GM18858 (cell line): ENCODE measurements at regions not wholly inside any gene's neighbourhood (a gene's known extent, or its start where the extent isn't known, plus 50 kb on each side); places are given as distances from the start of the nearest gene placed in this dataset.

ENCODE experiments used
- ATAC-seq: cut with Tn5 transposase; IDR thresholded peaks from one replicate; pipeline ENCODE4 v1.9.1; 2021; ENCODE audit not compliant: unreplicated experiment

GRCh38 chr13:99827011-99827772, 144.4 kb downstream of the ZIC5 start:
- ATAC-seq = no peak

DNA sequence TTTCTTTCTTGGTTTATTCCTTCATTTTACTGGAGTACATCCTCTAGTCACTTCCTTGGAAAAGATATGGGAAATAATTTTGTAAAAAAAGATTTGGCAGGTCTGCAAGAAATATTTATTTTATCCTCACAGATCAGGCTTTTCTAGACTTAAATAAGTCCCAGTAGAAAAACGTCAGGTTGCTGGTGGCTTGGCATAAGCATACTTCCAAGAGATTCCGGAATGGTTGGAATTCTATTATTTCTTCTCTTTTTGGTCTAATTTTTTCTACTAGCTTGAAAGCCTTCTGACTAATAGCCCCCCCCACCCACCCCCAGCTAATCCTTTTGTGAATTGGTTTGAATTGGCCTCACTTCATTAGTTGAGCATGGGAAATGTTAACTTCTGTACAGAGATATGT, 147.6 kb downstream of the ZIC5 start:
- ATAC-seq = no peak

GRCh38 chr13:99822820-99823219, 148.7 kb downstream of the ZIC5 start:
- ATAC-seq = no peak

- ATAC-seq = no peak
Observed at GRCh38 chr13:99821741-99822140, 149.8 kb downstream of the ZIC5 start.

GRCh38 chr13:99819967-99820366, 151.6 kb downstream of the ZIC5 start:
- ATAC-seq = no peak

GRCh38 chr13:99816321-99816720, 155.2 kb downstream of the ZIC5 start:
- ATAC-seq = no peak

DNA sequence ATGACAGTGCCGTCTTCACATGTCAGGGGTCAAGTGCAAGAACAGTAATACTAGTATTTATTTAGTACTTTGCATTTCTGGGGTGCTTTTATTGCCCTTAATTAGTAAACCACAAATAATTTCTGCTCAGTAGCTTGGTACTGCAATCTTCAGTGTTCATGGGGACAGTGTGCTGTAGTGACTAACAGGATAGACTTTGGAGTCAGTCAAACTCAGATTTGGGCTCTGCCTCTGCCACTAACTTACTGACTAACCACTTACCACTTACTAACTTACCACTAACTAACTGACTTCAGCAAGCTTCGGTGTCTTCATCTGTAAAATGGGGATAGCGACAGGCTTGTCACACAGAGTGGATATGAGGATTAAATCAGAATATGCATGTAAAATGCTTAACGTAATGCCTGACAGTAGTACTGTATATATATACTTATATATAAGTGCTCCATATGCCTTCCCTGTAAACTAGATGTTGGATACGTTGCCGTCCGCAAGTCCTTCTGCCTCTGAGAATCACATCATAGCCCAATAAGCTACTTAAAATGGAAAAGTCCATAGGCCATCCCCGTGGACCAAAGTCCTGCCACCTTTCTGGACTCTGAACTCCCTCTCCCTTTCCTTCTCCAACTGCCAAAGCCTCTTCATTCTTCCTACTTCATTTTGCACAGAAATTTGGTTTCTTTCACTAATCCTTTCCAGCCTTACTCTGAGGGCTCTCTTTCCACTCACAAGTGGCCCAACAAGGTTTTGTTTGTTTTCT, 158.1 kb downstream of the ZIC5 start:
- ATAC-seq = no peak

DNA sequence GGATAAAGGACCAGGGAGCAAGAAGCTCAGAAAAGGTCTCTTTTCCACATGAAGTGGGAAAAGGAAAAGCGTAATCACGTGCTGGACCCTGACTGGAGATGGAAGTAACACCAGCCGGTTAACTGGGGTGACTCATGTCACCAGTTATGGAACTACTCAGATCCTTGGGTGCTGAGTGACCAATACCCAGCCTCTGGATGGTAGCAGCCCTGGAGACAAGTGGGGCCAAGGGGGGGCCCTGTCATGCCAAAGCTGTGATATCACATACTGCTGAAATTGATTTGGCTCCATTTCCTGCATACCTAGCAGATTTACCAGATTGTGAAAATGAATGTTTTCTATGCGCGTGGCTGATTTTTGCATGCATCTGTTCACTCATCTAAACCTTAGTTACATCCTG, 158.9 kb downstream of the ZIC5 start:
- ATAC-seq = no peak

DNA sequence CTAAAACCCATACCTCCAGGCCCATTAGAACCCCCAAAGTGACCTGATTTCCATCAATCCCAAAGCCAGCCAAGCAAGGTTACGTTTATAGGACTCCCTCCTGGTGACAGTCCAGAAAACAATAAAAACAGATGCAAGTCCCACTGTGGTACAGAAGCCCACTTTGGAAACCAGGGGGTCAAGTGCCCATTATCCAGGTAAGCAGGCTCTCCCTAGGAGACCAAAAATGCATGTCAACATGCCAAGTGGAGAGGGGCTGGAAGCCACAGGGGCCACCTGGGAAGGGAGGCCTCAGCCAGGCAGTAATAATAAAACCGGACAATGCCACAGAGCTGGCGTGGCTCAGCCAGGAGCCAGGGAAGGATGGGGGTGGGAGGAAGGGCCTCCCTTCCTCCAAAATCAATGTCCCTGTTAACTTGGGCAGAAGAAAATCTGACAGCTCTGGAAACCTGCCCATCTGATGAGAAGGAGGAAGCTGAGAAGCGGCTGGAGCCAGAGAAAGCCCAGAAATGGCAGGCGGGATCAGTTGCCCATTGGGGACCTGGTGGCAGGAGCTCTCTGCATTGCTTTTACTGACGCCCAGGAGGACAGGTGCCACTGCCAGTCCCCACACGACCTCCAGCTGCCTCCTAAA, 160.4 kb downstream of the ZIC5 start:
- no peak for ATAC-seq

DNA sequence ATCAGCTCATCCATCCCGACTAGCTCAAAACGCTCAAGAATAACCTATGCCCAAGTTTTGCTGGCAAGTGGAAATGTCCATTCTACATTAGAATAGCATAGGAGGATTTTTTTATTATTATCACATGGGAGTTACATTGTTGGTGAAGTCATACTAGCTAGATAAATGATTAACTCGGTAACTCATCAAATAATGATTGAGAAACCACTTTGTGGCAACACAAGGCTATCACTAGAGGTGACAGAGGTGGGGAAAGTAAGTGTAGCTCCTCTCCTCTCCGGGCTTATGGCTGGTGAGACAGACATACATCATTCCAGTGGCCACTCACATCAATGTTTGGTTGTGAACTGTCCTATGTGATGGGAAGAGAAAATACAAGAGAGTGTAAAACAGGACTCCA, 161.6 kb downstream of the ZIC5 start:
- no peak for ATAC-seq

DNA sequence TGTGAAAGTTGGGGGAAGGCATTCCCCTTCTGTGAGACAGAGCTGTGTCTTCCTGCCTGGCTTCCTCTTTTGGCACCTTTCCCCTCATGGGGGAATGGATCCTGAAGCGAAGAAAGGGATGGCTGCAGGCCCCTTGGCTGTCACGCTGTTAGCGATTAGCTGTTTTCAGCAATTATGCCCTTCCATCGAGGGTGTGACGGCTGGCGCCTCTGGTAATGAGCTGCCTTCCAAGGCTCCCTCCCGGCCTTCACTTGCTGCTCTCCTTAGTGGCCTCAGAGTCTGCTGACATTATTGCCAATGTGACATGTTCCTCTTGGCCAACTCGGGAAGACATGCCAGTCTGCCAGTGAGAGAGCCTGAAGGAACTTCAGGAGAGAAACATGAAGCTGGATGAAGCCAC, 162.1 kb downstream of the ZIC5 start:
- no peak for ATAC-seq

DNA sequence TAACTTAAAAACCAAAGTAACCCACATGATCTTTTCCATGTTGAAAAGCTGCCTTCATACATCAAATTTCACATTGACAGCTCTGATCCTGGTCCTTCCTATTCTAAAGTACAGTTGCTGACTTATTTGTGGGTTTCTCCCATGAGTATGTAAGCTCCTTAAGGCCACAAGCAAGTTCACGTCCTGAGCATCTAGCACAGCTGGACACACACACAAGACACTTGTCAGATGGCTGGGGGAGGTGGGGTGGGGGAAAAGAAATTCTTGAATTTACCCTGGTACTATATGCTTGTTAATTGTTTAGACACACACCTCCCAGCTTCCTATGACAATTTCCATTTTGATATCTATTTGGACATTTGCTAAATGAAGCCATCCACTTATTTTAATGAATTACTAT, 162.8 kb downstream of the ZIC5 start:
- no peak for ATAC-seq

- ATAC-seq = no peak
Observed at GRCh38 chr13:99806671-99807070, 164.9 kb downstream of the ZIC5 start.

DNA sequence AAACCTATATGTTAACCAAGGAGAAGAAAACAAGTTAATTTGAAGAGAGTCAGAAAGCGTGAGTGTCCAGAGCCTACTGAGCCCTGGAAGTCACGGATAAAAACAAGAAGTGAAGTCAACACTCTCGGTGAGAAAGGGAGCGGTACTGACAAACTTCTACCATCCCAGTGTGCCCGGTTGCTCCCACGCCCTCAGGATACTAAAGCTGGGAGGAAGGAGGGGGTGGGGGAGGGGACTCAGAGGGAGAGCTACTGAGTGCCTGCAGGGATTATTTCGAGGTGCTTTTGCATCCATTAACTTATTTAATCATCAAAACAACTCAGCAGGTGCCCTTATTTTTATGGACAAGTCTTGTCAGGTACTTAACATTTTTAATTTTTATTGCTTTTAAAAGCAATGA, 166.2 kb downstream of the ZIC5 start:
- no peak for ATAC-seq

GRCh38 chr13:99803141-99803540, 168.4 kb downstream of the ZIC5 start:
- no peak for ATAC-seq

DNA sequence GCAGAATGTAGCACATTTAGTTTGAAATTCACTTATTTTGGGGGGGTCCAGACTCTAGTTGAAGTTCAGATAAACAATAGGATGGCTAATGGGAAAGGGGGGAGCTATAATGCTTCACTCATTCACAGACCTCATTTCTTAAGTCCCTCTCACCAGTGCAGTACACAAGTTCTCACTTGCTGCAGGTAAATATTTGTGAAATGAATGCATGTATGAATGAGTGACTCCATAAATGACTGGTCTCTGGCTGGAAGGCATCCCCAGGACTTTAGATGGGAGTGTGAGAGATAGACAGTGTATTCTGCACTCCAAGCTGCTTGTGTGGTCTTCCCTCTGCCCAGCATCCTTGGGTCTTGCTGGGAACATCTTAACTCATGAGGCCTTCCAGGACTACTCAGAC, 169.2 kb downstream of the ZIC5 start:
- ATAC-seq = no peak

DNA sequence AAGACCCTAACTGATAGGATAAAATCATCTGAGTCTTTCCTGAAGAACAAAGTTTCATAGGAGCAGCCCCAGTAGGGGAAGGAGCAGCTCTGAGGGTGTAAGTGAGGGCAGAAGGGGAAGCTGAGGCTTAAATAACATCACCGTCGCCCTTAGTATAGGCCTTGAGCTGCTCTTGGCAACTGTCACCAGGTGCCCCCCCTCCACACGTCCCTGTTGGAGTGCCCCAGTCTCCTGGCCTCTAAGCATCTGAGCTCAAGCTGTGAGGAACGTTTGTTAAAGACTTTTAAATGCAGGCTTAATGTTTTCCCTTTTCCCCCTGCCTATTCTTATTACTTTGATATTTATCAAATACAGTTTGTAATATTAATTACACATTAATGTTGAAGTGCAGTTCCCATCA, 170.6 kb downstream of the ZIC5 start:
- ATAC-seq = no peak

GRCh38 chr13:99800011-99800410, 171.6 kb downstream of the ZIC5 start:
- no peak for ATAC-seq

- no peak for ATAC-seq
Observed at GRCh38 chr13:99798756-99799155, 172.8 kb downstream of the ZIC5 start.

GRCh38 chr13:99797691-99798090, 173.9 kb downstream of the ZIC5 start:
- ATAC-seq = no peak

DNA sequence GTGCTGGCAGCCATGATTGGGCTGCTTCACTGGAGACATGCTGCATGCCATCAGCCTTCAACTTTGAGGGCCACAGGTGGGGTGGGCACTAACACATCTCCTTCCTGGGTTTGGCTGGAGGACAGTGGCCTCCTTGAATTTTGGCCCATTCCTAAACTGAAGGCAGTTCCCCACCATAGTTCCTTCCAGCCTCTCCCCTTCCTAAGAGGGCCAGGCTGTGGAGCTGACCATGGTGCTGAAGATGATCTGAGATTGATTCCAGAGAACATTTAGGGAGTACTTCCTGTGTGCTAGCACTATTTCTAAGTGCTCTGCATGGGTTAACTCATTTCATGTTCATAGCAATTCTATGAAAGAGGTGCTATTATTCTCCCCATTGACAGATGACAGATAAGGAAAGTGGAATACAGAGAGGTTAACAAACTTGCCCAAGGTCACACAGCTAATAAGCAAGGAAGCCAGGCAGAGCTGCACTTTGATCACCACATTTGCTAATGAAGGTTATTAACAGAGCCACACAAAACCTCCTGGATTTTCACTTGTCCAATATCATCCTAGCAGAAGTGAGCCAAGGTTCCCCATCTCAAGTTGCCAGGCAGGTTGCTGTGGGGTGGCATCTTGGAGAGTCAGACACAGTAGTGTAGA, 175.3 kb downstream of the ZIC5 start:
- no peak for ATAC-seq
